Eye (tissue), 1 donor: ENCODE measurements at regions not wholly inside any gene's neighbourhood (a gene's known extent, or its start where the extent isn't known, plus 50 kb on each side); places are given as distances from the start of the nearest gene placed in this dataset.
"Not testable (repeated sequence)": the region's sequence is repeated elsewhere in the genome, so short reads cannot be mapped to it uniquely, and the experiment has no call there.

ENCODE experiments used
- DNase-seq: peaks from one replicate; pipeline ENCODE4 v3.0.0-alpha.2; 2015

- DNase-seq, result not testable (repeated sequence)
Measured at GRCh38 chr20:30899370-30900079, 357.9 kb upstream of the DEFB115 start.

GRCh38 chr20:30900080-30900719 is 357.3 kb upstream of the DEFB115 start:
- not testable (repeated sequence) for DNase-seq

- DNase-seq, result not testable (repeated sequence)
Measured at GRCh38 chr20:30905231-30905630, 352.2 kb upstream of the DEFB115 start.

- DNase-seq, result no peak
Measured at GRCh38 chr20:30910937-30911725, 346.3 kb upstream of the DEFB115 start.

- peak; percentile 51 for DNase-seq
Measured at GRCh38 chr20:30911832-30912660, 345.4 kb upstream of the DEFB115 start.

- not testable (repeated sequence) for DNase-seq
Measured at GRCh38 chr20:30912661-30913026, 344.8 kb upstream of the DEFB115 start.

GRCh38 chr20:30916404-30916803 is 341.1 kb upstream of the DEFB115 start:
- DNase-seq, result not testable (repeated sequence)

- no peak for DNase-seq
Measured at GRCh38 chr20:30919514-30920188, 337.8 kb upstream of the DEFB115 start.

GRCh38 chr20:30921286-30922071 is 336.0 kb upstream of the DEFB115 start:
- DNase-seq, result no peak

- no peak for DNase-seq
Measured at GRCh38 chr20:30922129-30922528, 335.3 kb upstream of the DEFB115 start.

- no peak for DNase-seq
Measured at GRCh38 chr20:30937790-30938189, 319.7 kb upstream of the DEFB115 start.

GRCh38 chr20:30949761-30950160 is 307.7 kb upstream of the DEFB115 start:
- DNase-seq, result no peak

GRCh38 chr20:30951088-30951487 is 306.4 kb upstream of the DEFB115 start:
- not testable (repeated sequence) for DNase-seq

- not testable (repeated sequence) for DNase-seq
Measured at GRCh38 chr20:30956649-30957048, 300.8 kb upstream of the DEFB115 start.

GRCh38 chr20:30959208-30959607 is 298.3 kb upstream of the DEFB115 start:
- DNase-seq, result not testable (repeated sequence)

GRCh38 chr20:30963591-30963990 is 293.9 kb upstream of the DEFB115 start:
- DNase-seq, result no peak

GRCh38 chr20:30975859-30976258 is 281.6 kb upstream of the DEFB115 start:
- not testable (repeated sequence) for DNase-seq

GRCh38 chr20:30985386-30985785 is 272.1 kb upstream of the DEFB115 start:
- no peak for DNase-seq
